ENCODE measurements at regions not wholly inside any gene's neighbourhood (a gene's known extent, or its start where the extent isn't known, plus 50 kb on each side); places are given as distances from the start of the nearest gene placed in this dataset.

DNA sequence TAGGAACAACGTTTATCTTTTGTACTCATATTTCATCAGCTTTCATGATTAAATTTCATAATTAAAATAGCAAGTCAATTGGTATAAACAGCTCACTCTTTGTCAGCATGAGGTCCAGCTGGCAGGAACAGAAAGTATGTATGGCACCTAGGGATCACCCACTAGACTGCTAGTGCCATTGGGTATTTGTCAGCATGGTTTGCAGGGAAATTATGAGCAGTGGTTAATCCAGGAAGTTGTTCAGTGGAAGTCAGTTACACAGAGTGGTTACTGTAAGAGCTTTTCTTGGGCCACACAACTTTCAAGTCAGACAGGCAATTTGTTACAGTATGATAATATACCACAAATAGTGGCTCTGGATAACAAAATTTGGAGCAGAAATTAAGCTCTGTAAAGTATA lies 340.3 kb upstream of the RGS6 start:
- no peak for TF ChIP-seq EP300 (IDR thresholded peaks at IDR 0.05)
- TF ChIP-seq POLR2A (IDR thresholded peaks at IDR 0.05) = no peak
- TF ChIP-seq, protein P1, sequence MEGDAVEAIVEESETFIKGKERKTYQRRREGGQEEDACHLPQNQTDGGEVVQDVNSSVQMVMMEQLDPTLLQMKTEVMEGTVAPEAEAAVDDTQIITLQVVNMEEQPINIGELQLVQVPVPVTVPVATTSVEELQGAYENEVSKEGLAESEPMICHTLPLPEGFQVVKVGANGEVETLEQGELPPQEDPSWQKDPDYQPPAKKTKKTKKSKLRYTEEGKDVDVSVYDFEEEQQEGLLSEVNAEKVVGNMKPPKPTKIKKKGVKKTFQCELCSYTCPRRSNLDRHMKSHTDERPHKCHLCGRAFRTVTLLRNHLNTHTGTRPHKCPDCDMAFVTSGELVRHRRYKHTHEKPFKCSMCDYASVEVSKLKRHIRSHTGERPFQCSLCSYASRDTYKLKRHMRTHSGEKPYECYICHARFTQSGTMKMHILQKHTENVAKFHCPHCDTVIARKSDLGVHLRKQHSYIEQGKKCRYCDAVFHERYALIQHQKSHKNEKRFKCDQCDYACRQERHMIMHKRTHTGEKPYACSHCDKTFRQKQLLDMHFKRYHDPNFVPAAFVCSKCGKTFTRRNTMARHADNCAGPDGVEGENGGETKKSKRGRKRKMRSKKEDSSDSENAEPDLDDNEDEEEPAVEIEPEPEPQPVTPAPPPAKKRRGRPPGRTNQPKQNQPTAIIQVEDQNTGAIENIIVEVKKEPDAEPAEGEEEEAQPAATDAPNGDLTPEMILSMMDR (IDR thresholded peaks at IDR 0.05) = no peak
- TF ChIP-seq POLR2AphosphoS5 (IDR thresholded peaks at IDR 0.05) = peak in 1 of 3 donors; percentile 23

Measured in stomach (tissue), 4 donors.